ENCODE measurements at regions not wholly inside any gene's neighbourhood (a gene's known extent, or its start where the extent isn't known, plus 50 kb on each side); places are given as distances from the start of the nearest gene placed in this dataset.

DNA sequence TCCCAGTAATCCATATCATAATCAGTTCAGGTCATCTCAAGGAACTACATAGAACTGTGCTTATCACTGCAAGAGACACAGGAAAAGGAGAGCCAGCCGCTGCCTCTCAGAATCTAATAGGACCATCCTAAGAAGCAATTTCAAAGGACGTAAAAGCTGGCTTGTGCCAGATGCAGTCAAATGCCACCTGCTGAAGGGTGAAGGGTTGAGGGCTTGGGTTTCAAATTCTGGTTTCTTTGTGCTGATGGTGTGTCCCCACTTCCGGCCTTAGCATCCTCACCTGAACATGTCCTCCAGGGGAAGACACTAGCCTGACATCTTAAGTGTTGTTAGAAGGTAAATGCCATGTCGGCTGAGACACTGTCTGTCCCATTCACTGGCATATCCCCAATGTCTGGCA lies 477.1 kb upstream of the TSHZ3 start:
- TF ChIP-seq, protein P1, sequence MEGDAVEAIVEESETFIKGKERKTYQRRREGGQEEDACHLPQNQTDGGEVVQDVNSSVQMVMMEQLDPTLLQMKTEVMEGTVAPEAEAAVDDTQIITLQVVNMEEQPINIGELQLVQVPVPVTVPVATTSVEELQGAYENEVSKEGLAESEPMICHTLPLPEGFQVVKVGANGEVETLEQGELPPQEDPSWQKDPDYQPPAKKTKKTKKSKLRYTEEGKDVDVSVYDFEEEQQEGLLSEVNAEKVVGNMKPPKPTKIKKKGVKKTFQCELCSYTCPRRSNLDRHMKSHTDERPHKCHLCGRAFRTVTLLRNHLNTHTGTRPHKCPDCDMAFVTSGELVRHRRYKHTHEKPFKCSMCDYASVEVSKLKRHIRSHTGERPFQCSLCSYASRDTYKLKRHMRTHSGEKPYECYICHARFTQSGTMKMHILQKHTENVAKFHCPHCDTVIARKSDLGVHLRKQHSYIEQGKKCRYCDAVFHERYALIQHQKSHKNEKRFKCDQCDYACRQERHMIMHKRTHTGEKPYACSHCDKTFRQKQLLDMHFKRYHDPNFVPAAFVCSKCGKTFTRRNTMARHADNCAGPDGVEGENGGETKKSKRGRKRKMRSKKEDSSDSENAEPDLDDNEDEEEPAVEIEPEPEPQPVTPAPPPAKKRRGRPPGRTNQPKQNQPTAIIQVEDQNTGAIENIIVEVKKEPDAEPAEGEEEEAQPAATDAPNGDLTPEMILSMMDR (IDR thresholded peaks at IDR 0.05; ENCODE audit: poor library complexity) = no peak
- TF ChIP-seq EZH2phosphoT487 (IDR thresholded peaks at IDR 0.05; ENCODE audit: low read depth, severe bottlenecking, unreplicated experiment) (no peak), EZH2 (IDR thresholded peaks at IDR 0.05; ENCODE audit: borderline replicate concordance) (no peak)
